ENCODE measurements at regions not wholly inside any gene's neighbourhood (a gene's known extent, or its start where the extent isn't known, plus 50 kb on each side); places are given as distances from the start of the nearest gene placed in this dataset.

- Mint-ChIP-seq H3K9me3 (no peaks in the 10 kb centered on the region), H3K27me3 (no peaks in the 10 kb centered on the region), H3K4me1 (ENCODE audit: unreplicated experiment) (no peaks in the 10 kb centered on the region), H3K4me3 (no peak overlapping the region), H3K27ac (no peak overlapping the region), H3K36me3 (no peaks in the 10 kb centered on the region)
- TF ChIP-seq CTCF (conservative IDR thresholded peaks at IDR 0.05), result no peak
- no peak for DNase-seq (ENCODE audit: extremely low spot score, unreplicated experiment)
Measured at GRCh38 chr3:99250821-99251355, 349.4 kb upstream of the DCBLD2 start.

GRCh38 chr3:99250272-99250671 is 348.8 kb upstream of the DCBLD2 start:
- H3K36me3 Mint-ChIP-seq, result no peaks in the 10 kb centered on the region
- peak overlapping the region; percentile 46 for H3K4me3 Mint-ChIP-seq
- H3K27me3 Mint-ChIP-seq, result no peaks in the 10 kb centered on the region
- DNase-seq (ENCODE audit: extremely low spot score, unreplicated experiment), result no peak
- no peaks in the 10 kb centered on the region for H3K4me1 Mint-ChIP-seq (ENCODE audit: unreplicated experiment)
- peak overlapping the region; percentile 84 for H3K27ac Mint-ChIP-seq
- TF ChIP-seq CTCF (conservative IDR thresholded peaks at IDR 0.05), result no peak
- no peaks in the 10 kb centered on the region for H3K9me3 Mint-ChIP-seq

GRCh38 chr3:99249627-99250026 is 348.1 kb upstream of the DCBLD2 start:
- Mint-ChIP-seq H3K27me3 (no peaks in the 10 kb centered on the region), H3K9me3 (no peaks in the 10 kb centered on the region), H3K36me3 (no peaks in the 10 kb centered on the region), H3K4me3 (no peak overlapping the region), H3K27ac (peak overlapping the region; percentile 84), H3K4me1 (ENCODE audit: unreplicated experiment) (no peaks in the 10 kb centered on the region)
- DNase-seq (ENCODE audit: extremely low spot score, unreplicated experiment), result no peak
- TF ChIP-seq CTCF (conservative IDR thresholded peaks at IDR 0.05), result no peak

GRCh38 chr3:99248913-99249312 is 347.4 kb upstream of the DCBLD2 start:
- no peak for DNase-seq (ENCODE audit: extremely low spot score, unreplicated experiment)
- no peak for TF ChIP-seq CTCF (conservative IDR thresholded peaks at IDR 0.05)
- H3K27ac Mint-ChIP-seq, result peak overlapping the region; percentile 88
- no peaks in the 10 kb centered on the region for H3K36me3 Mint-ChIP-seq
- no peaks in the 10 kb centered on the region for H3K4me1 Mint-ChIP-seq (ENCODE audit: unreplicated experiment)
- no peaks in the 10 kb centered on the region for H3K9me3 Mint-ChIP-seq
- no peaks in the 10 kb centered on the region for H3K27me3 Mint-ChIP-seq
- no peak overlapping the region for H3K4me3 Mint-ChIP-seq

- H3K9me3 Mint-ChIP-seq, result no peaks in the 10 kb centered on the region
- H3K4me1 Mint-ChIP-seq (ENCODE audit: unreplicated experiment), result no peaks in the 10 kb centered on the region
- H3K36me3 Mint-ChIP-seq, result no peaks in the 10 kb centered on the region
- H3K27ac Mint-ChIP-seq, result peak overlapping the region; percentile 88
- H3K4me3 Mint-ChIP-seq, result peak overlapping the region; percentile 55
- TF ChIP-seq CTCF (conservative IDR thresholded peaks at IDR 0.05), result no peak
- no peaks in the 10 kb centered on the region for H3K27me3 Mint-ChIP-seq
- DNase-seq (ENCODE audit: extremely low spot score, unreplicated experiment), result no peak
Measured at GRCh38 chr3:99248130-99248529, 346.6 kb upstream of the DCBLD2 start.

Data from type B pancreatic cell (in vitro differentiated cells).